HCT116 (cell line): ENCODE measurements at regions not wholly inside any gene's neighbourhood (a gene's known extent, or its start where the extent isn't known, plus 50 kb on each side); places are given as distances from the start of the nearest gene placed in this dataset.

ENCODE experiments used
- ATAC-seq: fragments of 200-7000 bp; cut with Tn5 transposase; 2 replicates; pipeline ENCODE4 v1.9.1; 2020; ENCODE audit warnings: mild to moderate bottlenecking, moderate library complexity
- BruUV-seq: library from RNA; stranded (reverse); fragments of 400-500 nt; replicated peaks from 2 replicates; lab custom pipeline; 2021; lab: Mats Ljungman, UMichigan
- CTCF ChIA-PET: fragments of 300-600 bp; sonication (Branson Sonifier 250); formaldehyde crosslinking; loops from one replicate; lab custom pipeline; 2021; ENCODE audit warnings: antibody characterized with exemption; lab: Charles Lee
- POLR2A ChIA-PET: fragments of 300-600, 350-600 bp; sonication (Branson Sonifier 250); formaldehyde crosslinking; loops from one replicate; lab custom pipeline; 2021; ENCODE audit warnings: antibody characterized with exemption; lab: Charles Lee
- RAD21 ChIA-PET, 2 experiments: fragments of 300-600 bp; sonication (Branson Sonifier 250); formaldehyde crosslinking; loops; one replicate each; lab custom pipeline; 2023; ENCODE audit warnings: low total read pairs in 2 of 2; ENCODE audit not compliant: uncharacterized antibody in 2 of 2, unreplicated experiment in 2 of 2, low non-redundant PET in 1 of 2; lab: Charles Lee
- DNase-seq: peaks from one replicate; pipeline ENCODE4 v3.0.0-alpha.2; 2010; ENCODE audit warnings: low read depth, low spot score
- H2AFZ ChIP-seq: fragments of 200-600 bp; shearing (Covaris generic), sonication (generic); 2 replicates; pipeline ENCODE4 v1.6.1; 2017; ENCODE audit warnings: low read depth, mixed run types, mixed read lengths, antibody characterized with exemption, low read length; ENCODE audit not compliant: poor library complexity, severe bottlenecking
- H3K27ac ChIP-seq: 2 replicates; pipeline ENCODE4 v1.5.1; 2012; ENCODE audit warnings: low read depth, low read length
- H3K27me3 ChIP-seq: fragments of 200-600 bp; sonication (generic); 2 replicates; pipeline ENCODE4 v1.6.1; 2016; ENCODE audit warnings: mixed run types, low read length, mixed read lengths; ENCODE audit not compliant: insufficient read depth
- H3K36me3 ChIP-seq, 2 experiments: fragments of 200-500 bp in 1 of 2; fragments of 200-600 bp in 1 of 2; sonication (Bioruptor generic) in 1 of 2; sonication (generic) in 1 of 2; 2 replicates each; pipeline versions ENCODE4 v1.5.1 to v1.6.1; 2014 to 2016; ENCODE audit warnings: low read length in 2 of 2, inconsistent platforms in 1 of 2, mixed read lengths in 1 of 2, mixed run types in 1 of 2; ENCODE audit not compliant: insufficient read depth in 2 of 2, control insufficient read depth in 1 of 2
- H3K4me1 ChIP-seq, 2 experiments: fragments of 200-600 bp in 1 of 2; sonication (generic) in 1 of 2; 2 replicates each; pipeline versions ENCODE4 v1.5.1 to v1.6.1; 2012 to 2017; ENCODE audit warnings: low read length in 2 of 2, inconsistent platforms in 1 of 2, mild to moderate bottlenecking in 1 of 2, mixed read lengths in 1 of 2, mixed run types in 1 of 2, moderate library complexity in 1 of 2; ENCODE audit not compliant: insufficient read depth in 2 of 2, control insufficient read depth in 1 of 2
- H3K4me2 ChIP-seq: fragments of 200-600 bp; sonication (generic); 2 replicates; pipeline ENCODE4 v1.6.1; 2017; ENCODE audit warnings: mixed run types, low read length, mixed read lengths
- H3K4me3 ChIP-seq, 2 experiments: fragments of 200-600 bp in 1 of 2; sonication (generic) in 1 of 2; replicated peaks in 1 of 2; 2 replicates each; pipeline ENCODE4 v1.5.1; 2011 to 2016; ENCODE audit warnings: low read length in 2 of 2, control low read depth in 1 of 2, low read depth in 1 of 2, mild to moderate bottlenecking in 1 of 2, mixed read lengths in 1 of 2, mixed run types in 1 of 2
- H3K79me2 ChIP-seq: fragments of 200-600 bp; sonication (generic); 2 replicates; pipeline ENCODE4 v1.6.1; 2017; ENCODE audit warnings: mild to moderate bottlenecking, mixed run types, low read length, moderate library complexity, mixed read lengths; ENCODE audit not compliant: insufficient read depth
- H3K9ac ChIP-seq: fragments of 200-600 bp; sonication (generic); 2 replicates; pipeline ENCODE4 v1.6.1; 2016; ENCODE audit warnings: low read length, mixed read lengths
- H3K9me2 ChIP-seq: fragments of 200-600 bp; sonication (generic), shearing (Covaris generic); 2 replicates; pipeline ENCODE4 v1.6.1; 2017; ENCODE audit warnings: mixed run types, mild to moderate bottlenecking, moderate library complexity; ENCODE audit not compliant: insufficient read depth
- H3K9me3 ChIP-seq, 2 experiments: fragments of 200-500 bp in 1 of 2; fragments of 200-600 bp in 1 of 2; sonication (Bioruptor generic) in 1 of 2; sonication (generic) in 1 of 2; 2 replicates each; pipeline ENCODE4 v1.6.1; 2014 to 2017; ENCODE audit warnings: low read length in 2 of 2, mixed read lengths in 2 of 2, inconsistent platforms in 1 of 2, low read depth in 1 of 2, mild to moderate bottlenecking in 1 of 2, mixed run types in 1 of 2, moderate library complexity in 1 of 2; ENCODE audit not compliant: control insufficient read depth in 1 of 2, insufficient read depth in 1 of 2
- H4K20me1 ChIP-seq: fragments of 200-600 bp; sonication (generic), shearing (Covaris generic); 2 replicates; pipeline ENCODE4 v1.6.1; 2017; ENCODE audit warnings: mixed run types, mild to moderate bottlenecking, moderate library complexity; ENCODE audit not compliant: insufficient read depth
- ATF3 ChIP-seq: IDR thresholded peaks from 2 replicates; pipeline ENCODE4 v1.6.1; 2012
- CBX3 ChIP-seq: IDR thresholded peaks from 2 replicates; pipeline ENCODE4 v1.6.1; 2012; ENCODE audit warnings: low read depth
- EGR1 ChIP-seq: IDR thresholded peaks from 2 replicates; pipeline ENCODE4 v1.6.1; 2012; ENCODE audit warnings: low read depth
- ELF1 ChIP-seq: IDR thresholded peaks from 2 replicates; pipeline ENCODE4 v1.6.1; 2012; ENCODE audit warnings: low read depth, borderline replicate concordance
- EZH2 ChIP-seq: fragments of 200-600 bp; sonication (generic); IDR thresholded peaks from 2 replicates; pipeline ENCODE4 v1.6.1; 2017; ENCODE audit warnings: antibody characterized with exemption, mixed run types
- EZH2phosphoT487 ChIP-seq: fragments of 200-600 bp; IDR thresholded peaks from 2 replicates; pipeline ENCODE4 v1.6.1; 2018; ENCODE audit warnings: antibody characterized with exemption, borderline replicate concordance
- FOSL1 ChIP-seq: IDR thresholded peaks from 2 replicates; pipeline ENCODE4 v1.6.1; 2012; ENCODE audit warnings: low read depth
- JUND ChIP-seq: IDR thresholded peaks from 2 replicates; pipeline ENCODE4 v1.6.1; 2012
- MAX ChIP-seq: IDR thresholded peaks from 2 replicates; pipeline ENCODE4 v1.6.1; 2012
- POLR2AphosphoS5 ChIP-seq: IDR thresholded peaks from 2 replicates; pipeline ENCODE4 v1.6.1; 2011; ENCODE audit warnings: mild to moderate bottlenecking, low read depth, low read length, moderate library complexity
- RAD21 ChIP-seq: IDR thresholded peaks from 2 replicates; pipeline ENCODE4 v1.6.1; 2012; ENCODE audit warnings: low read depth, mild to moderate bottlenecking
- SIN3A ChIP-seq: IDR thresholded peaks from 2 replicates; pipeline ENCODE4 v1.6.1; 2012; ENCODE audit warnings: low read depth
- SRF ChIP-seq: IDR thresholded peaks from 2 replicates; pipeline ENCODE4 v1.6.1; 2012; ENCODE audit warnings: low read depth
- TCF7L2 ChIP-seq: IDR thresholded peaks from 2 replicates; pipeline ENCODE4 v1.7.0; 2011; ENCODE audit warnings: borderline replicate concordance, inconsistent platforms; ENCODE audit not compliant: insufficient read depth, insufficient read length; ENCODE audit errors: extremely low read depth
- ZFX ChIP-seq: fragments of 450-650 bp; IDR thresholded peaks from 2 replicates; pipeline ENCODE4 v1.6.1; 2017
- ZNF274 ChIP-seq: fragments of 200-500 bp; sonication (Bioruptor generic); IDR thresholded peaks from 2 replicates; pipeline ENCODE4 v1.6.1; 2014; ENCODE audit warnings: mild to moderate bottlenecking, low read depth, low read length, inconsistent platforms
- intact Hi-C: fragments of 100-400 bp; cut with micrococcal nuclease; formaldehyde crosslinking; loops from 2 replicates; pipeline ENCODE4 v1.10.0; 2022

- Histone ChIP-seq H3K27ac (no peak overlapping the region), H3K9ac (no peak overlapping the region), H3K79me2 (no peaks in the 10 kb centered on the region), H3K27me3 (no peaks in the 10 kb centered on the region), H3K9me3 (no peaks in the 10 kb centered on the region), H4K20me1 (no peaks in the 10 kb centered on the region), H2AFZ (no peak overlapping the region), H3K36me3 (no peaks in the 10 kb centered on the region), H3K4me3 (no peak overlapping the region), H3K9me2 (no peaks in the 10 kb centered on the region), H3K4me2 (no peak overlapping the region), H3K4me1 (no peaks in the 10 kb centered on the region; a peak in 1 of 4 replicates)
- BruUV-seq: no TSS peak
- intact Hi-C loops: no loop called here
- TF ChIP-seq ZNF274 (no peak), FOSL1 (no peak), EZH2phosphoT487 (no peak), MAX (no peak), TCF7L2 (no peak), RAD21 (no peak), EGR1 (no peak), JUND (no peak), ELF1 (no peak), POLR2AphosphoS5 (no peak), ATF3 (no peak), ZFX (no peak), EZH2 (no peak), SIN3A (no peak), CBX3 (no peak), SRF (no peak)
- ChIA-PET RAD21 (no interaction called here), CTCF (no interaction called here), POLR2A (no interaction called here)
- DNase-seq (no peak), ATAC-seq (no peak)
Measured at GRCh38 chr4:184324939-184325477, 107.3 kb upstream of the ENPP6 start.
